ENCODE measurements at regions not wholly inside any gene's neighbourhood (a gene's known extent, or its start where the extent isn't known, plus 50 kb on each side); places are given as distances from the start of the nearest gene placed in this dataset.

DNA sequence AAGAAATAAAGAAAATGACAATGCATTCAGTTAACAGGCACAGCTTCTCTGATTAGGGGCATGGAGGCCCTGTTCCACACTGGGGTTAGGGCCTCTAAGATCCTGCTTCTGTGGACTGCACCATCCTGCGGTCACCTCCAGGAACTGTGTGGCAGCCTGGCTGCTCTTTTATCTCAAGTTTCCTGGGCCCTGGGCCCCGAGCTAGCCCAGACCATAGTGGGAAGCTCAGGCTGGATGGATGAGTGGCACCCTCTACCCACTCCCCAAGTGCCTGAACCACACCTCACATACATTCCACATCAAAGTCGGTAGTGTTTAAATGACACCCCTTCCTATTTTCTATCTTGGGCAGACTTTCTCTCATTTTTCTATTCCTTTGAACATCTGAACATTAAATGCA is 461.5 kb upstream of the MKI67 start:
- H3K4me2 ChIP-seq (ENCODE audit: low read length): no peak overlapping the region

DNA sequence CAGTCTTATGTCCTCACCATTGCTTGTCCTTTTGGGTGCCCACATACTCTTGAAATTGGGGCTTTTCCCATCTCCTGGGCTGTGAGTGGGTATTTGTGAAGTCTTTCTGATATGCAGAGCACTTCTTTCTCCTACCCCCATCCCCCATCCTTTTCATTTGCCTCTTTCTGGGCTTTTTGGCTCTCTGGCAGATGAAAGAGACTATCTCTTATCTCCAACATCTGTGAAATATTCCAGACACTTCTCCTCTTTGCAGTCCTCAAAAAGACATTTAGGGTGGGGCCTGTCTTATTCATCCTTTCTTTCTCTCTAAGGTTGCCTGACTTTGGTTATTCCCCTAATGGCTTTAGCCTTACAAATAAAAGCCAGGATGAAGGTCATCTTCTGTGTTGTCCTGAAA is 462.2 kb upstream of the MKI67 start:
- Histone ChIP-seq H3K79me2 (ENCODE audit: insufficient read depth, low read length) (no peaks in the 10 kb centered on the region), H3K27me3 (ENCODE audit: insufficient read depth, low read length) (no peaks in the 10 kb centered on the region), H3K27ac (ENCODE audit: low read depth, low read length, poor library complexity, severe bottlenecking) (no peak overlapping the region), H3K36me3 (ENCODE audit: insufficient read depth, low read length) (no peaks in the 10 kb centered on the region), H3K9me2 (ENCODE audit: low read depth, low read length) (no peaks in the 10 kb centered on the region), H3K4me3 (ENCODE audit: low read depth, low read length, poor library complexity, severe bottlenecking) (no peak overlapping the region), H2AFZ (ENCODE audit: low read length) (no peak overlapping the region), H3K4me2 (ENCODE audit: low read length) (no peak overlapping the region), H3K9ac (ENCODE audit: low read length) (no peak overlapping the region), H3K9me3 (ENCODE audit: low read length) (no peaks in the 10 kb centered on the region), H3K4me1 (ENCODE audit: insufficient read depth, low read length, severe bottlenecking) (no peaks in the 10 kb centered on the region), H4K20me1 (ENCODE audit: insufficient read depth, low read length) (no peaks in the 10 kb centered on the region), H3F3A (ENCODE audit: insufficient read depth, low read length) (no peaks in the 10 kb centered on the region)
- TF ChIP-seq, protein P1, sequence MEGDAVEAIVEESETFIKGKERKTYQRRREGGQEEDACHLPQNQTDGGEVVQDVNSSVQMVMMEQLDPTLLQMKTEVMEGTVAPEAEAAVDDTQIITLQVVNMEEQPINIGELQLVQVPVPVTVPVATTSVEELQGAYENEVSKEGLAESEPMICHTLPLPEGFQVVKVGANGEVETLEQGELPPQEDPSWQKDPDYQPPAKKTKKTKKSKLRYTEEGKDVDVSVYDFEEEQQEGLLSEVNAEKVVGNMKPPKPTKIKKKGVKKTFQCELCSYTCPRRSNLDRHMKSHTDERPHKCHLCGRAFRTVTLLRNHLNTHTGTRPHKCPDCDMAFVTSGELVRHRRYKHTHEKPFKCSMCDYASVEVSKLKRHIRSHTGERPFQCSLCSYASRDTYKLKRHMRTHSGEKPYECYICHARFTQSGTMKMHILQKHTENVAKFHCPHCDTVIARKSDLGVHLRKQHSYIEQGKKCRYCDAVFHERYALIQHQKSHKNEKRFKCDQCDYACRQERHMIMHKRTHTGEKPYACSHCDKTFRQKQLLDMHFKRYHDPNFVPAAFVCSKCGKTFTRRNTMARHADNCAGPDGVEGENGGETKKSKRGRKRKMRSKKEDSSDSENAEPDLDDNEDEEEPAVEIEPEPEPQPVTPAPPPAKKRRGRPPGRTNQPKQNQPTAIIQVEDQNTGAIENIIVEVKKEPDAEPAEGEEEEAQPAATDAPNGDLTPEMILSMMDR (IDR thresholded peaks at IDR 0.05; ENCODE audit: low read length): no peak

More for the DNA sequence above, 461.5 kb upstream of the MKI67 start:
- Histone ChIP-seq H3K79me2 (ENCODE audit: insufficient read depth, low read length) (no peaks in the 10 kb centered on the region), H3K27ac (ENCODE audit: low read depth, low read length, poor library complexity, severe bottlenecking) (no peak overlapping the region), H2AFZ (ENCODE audit: low read length) (no peak overlapping the region), H4K20me1 (ENCODE audit: insufficient read depth, low read length) (no peaks in the 10 kb centered on the region), H3K9ac (ENCODE audit: low read length) (no peak overlapping the region), H3K9me3 (ENCODE audit: low read length) (no peaks in the 10 kb centered on the region), H3K36me3 (ENCODE audit: insufficient read depth, low read length) (no peaks in the 10 kb centered on the region), H3K4me3 (ENCODE audit: low read depth, low read length, poor library complexity, severe bottlenecking) (no peak overlapping the region), H3F3A (ENCODE audit: insufficient read depth, low read length) (no peaks in the 10 kb centered on the region), H3K27me3 (ENCODE audit: insufficient read depth, low read length) (no peaks in the 10 kb centered on the region), H3K9me2 (ENCODE audit: low read depth, low read length) (no peaks in the 10 kb centered on the region), H3K4me1 (ENCODE audit: insufficient read depth, low read length, severe bottlenecking) (no peaks in the 10 kb centered on the region)
- TF ChIP-seq EZH2 (IDR thresholded peaks at IDR 0.05; ENCODE audit: borderline replicate concordance, low read length): no peak
- TF ChIP-seq, protein P1 (IDR thresholded peaks at IDR 0.05; ENCODE audit: low read length): no peak

DNA sequence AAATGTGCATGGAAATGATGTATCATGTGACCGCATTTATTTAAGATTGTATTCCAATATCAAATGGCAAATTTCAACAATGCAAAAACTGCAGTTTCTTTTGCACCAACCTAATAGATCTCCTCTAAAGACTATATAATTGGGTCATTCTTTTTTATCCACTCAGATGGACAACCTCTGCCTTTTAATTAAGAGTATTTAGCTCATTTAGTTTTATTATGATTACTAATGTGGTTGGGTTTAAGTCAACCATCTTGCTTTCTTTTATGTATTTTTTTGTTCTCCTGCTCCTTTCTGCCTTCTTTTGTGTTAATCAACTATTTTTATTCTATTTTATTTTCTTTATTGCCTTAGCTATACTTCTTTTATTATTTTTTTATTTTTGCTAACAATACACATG is 468.5 kb upstream of the MKI67 start:
- Histone ChIP-seq H3K27me3 (ENCODE audit: insufficient read depth, low read length) (no peaks in the 10 kb centered on the region), H3F3A (ENCODE audit: insufficient read depth, low read length) (no peaks in the 10 kb centered on the region), H3K27ac (ENCODE audit: low read depth, low read length, poor library complexity, severe bottlenecking) (no peak overlapping the region), H3K4me2 (ENCODE audit: low read length) (no peak overlapping the region), H3K4me3 (ENCODE audit: low read depth, low read length, poor library complexity, severe bottlenecking) (no peak overlapping the region), H3K79me2 (ENCODE audit: insufficient read depth, low read length) (no peaks in the 10 kb centered on the region), H3K9ac (ENCODE audit: low read length) (no peak overlapping the region), H3K4me1 (ENCODE audit: insufficient read depth, low read length, severe bottlenecking) (no peaks in the 10 kb centered on the region), H2AFZ (ENCODE audit: low read length) (no peak overlapping the region), H4K20me1 (ENCODE audit: insufficient read depth, low read length) (no peaks in the 10 kb centered on the region), H3K9me2 (ENCODE audit: low read depth, low read length) (no peaks in the 10 kb centered on the region), H3K36me3 (ENCODE audit: insufficient read depth, low read length) (no peaks in the 10 kb centered on the region), H3K9me3 (ENCODE audit: low read length) (no peaks in the 10 kb centered on the region)
- TF ChIP-seq EZH2 (IDR thresholded peaks at IDR 0.05; ENCODE audit: borderline replicate concordance, low read length): no peak
- TF ChIP-seq, protein P1 (IDR thresholded peaks at IDR 0.05; ENCODE audit: low read length): no peak
